Activated gamma-delta T cell treated with anti-CD3 and anti-CD28 coated beads, Interleukin-2, amount 50 U/mL, for 16 hours (primary cell): ENCODE measurements at regions not wholly inside any gene's neighbourhood (a gene's known extent, or its start where the extent isn't known, plus 50 kb on each side); places are given as distances from the start of the nearest gene placed in this dataset.

ENCODE experiments used
- DNase-seq: peaks from one replicate; pipeline ENCODE4 v3.0.0-alpha.2; 2020; ENCODE audit warnings: low read depth

DNA sequence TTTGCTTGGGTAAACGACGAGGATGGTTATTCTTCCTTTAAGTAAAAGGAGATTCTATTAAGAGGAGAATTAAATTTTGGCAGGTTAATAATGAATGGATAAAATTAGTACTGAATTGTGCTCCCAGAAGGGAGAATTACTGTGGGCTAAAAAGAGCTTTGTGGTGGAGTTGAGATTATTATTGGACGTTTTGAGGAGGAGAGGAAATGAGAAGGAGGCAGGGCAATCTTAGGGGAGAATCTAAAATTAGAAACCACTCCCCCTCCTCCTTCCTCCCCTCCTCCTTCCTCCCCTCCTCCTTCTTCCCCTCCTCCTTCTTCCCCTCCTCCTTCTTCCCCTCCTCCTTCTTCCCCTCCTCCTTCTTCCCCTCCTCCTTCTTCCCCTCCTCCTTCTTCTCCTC lies 331.8 kb downstream of the PRL start:
- no peak for DNase-seq

DNA sequence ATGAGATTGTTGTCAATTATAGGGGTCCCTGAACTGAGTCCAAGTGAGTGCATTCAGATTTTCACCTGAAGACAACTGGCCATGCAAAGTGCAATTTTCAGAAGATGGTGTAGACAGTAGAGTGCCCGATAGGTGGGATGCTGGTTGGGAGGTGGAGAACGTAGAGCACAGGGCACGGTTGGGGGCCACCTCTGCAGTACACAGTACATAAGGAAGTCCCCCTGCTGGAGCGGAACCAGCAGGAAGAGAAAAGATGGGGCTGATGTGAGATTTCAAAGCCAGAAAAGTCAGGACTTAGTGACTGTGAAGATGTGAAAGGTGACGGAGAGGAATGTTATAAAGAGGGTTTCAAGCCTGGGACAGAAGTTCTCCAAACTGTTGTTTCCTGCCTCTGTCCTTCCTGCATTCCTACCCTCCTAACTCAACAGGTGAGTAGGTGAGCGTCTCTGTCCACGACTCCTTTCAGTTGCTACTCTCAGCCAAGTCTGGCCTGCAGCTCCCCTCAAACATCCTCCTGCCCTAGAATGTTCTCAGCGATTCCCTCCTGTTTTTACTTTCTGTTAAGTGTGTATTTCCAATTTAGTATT lies 330.8 kb downstream of the PRL start:
- DNase-seq = no peak

DNA sequence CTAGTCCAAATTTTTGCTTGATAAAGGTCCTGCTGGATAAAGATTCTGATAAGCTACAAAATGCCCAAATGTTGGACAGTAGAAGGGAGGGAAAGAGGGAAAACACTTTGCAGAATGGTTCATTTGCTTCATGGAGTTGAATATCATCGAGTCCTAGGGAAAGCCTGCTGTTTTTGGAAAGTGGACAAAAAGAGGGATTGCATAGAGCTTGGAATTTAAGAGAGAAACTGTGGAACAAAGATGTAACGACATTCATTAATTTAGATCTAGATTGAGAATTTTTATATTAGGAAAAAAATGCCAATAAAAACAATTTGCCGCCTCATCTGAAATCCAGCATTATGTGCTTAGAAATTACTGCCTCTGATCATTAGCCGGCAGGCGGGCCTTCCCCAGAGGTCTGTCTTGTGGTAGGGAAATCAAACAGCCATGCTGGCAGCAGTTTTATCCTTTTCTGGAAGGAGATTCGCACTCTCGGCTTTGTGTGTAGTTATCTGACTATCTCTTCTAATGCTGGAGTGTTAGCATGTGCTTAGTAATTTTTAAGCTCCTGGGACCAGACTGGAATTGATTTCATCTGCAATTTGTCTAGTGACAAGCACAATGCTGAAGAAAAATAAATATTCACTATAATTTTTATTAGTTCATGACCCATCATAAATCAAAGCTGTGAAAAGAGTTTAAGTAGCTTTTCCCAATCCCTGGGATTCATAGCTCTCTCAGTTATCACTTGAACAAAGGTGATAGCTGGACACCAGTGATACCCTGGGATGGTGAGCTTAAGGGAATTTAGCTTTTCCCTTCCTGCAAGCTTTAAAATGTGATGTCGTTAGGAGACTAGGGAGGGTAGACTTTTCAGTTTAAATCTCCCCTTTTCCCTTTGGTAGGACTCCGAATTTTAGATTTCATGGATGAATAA lies 329.5 kb downstream of the PRL start:
- no peak for DNase-seq

DNA sequence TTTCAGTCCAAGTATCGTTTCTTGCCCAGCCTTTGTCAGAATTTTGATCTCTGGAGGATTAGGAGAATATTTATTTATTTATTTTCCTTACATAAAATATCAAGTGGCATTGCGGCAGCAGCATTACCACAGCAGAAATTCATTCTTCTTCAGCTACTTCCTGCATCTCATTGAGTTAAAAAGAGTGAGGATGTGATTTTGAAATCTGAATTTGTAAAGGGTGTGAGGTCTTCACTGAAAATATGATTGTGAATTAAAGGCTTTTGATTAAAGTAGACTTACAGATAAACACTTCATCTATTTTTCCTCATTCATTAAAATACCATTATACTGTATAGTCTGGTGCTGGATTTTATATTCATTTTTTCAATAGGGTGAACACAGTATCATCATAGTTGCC lies 328.4 kb downstream of the PRL start:
- DNase-seq = no peak

DNA sequence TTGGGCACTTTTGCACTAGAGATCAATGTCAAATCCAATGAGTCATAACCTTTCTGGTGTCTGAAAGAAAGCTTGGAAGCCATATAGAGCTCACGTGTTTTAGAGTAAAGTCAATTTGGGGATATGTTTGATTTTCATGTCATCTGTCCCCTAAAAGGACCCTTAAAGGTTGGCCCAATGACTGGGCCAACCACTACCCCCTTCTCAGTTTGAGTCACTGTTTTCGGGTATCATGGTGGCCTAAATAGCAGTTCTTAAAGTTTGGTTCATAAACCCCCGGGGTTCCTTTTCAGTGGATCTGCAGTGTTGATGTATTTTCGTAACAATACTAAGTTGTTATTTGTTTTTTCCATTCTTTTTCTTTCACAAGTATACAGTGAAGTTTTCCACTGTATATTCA lies 327.6 kb downstream of the PRL start:
- no peak for DNase-seq

DNA sequence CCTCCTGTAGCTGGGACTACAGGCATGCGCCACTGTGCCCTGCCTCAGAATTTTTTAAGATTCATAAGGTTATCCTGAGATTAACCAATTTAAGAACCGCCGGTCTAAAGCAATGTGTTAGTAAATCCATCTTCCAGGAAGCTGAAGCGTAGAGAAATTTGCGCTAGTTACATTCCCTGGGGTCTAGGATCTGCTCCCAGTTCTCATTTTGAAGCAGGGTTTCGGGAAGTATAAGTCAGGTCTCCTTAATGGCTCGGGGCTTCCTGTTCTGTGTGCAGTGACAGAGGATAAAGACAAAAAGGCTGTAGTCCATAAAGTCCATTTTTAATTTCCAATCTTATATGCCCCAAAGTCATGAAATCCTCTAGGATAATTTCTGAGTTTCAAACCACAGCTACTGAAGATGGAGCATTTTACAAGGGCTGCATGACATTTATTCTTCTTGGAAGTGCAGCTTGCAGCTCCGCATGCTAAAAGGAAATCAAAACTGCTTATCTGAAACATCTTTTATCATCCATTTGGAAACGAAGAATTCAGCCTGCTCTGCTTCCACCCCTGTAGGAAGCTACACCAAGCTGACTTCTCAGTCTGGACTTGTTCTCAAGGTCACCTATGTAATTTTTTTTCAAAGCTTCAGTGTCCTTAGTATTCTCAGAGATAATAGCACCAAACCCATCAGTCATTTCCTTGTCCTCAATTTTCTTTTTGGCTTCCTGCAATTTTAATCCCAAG lies 326.1 kb downstream of the PRL start:
- no peak for DNase-seq

DNA sequence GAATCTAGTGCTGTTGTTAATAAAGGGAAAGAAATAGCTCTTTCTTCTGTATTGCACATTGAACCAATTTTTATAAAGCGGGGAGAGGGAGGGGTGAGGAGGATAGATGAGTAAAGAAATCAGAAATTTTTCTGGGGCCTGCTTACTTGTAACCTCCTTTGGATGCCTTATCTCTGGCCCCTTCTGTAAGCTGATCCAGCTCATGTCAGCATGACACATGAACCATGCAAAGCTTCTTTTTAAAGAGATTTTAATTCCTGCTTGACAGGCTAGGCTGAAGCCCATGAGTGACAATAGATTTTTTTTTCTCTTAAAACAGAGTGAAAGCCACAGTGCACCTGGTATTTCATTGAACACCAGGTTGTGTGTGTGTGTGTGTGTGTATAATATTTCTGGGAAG lies 325.3 kb downstream of the PRL start:
- no peak for DNase-seq

DNA sequence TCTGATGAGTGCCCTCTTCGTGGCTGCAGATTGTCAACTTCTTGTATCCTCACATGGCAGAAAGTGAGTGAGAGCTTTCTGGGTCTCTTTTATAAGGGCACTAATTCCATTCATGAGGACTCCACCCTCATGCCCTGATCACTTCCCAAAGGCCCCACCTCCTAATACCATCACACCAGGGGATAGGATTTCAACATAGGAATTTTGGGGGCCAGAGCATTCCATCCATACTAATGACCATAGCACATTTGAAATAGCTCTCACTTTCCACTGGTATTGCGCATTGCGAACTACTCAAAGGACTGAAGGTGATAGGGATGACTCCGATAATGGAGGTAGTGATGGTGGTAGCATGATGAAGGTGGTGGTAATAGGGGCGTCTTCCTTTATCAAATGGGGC lies 324.3 kb downstream of the PRL start:
- DNase-seq = no peak

DNA sequence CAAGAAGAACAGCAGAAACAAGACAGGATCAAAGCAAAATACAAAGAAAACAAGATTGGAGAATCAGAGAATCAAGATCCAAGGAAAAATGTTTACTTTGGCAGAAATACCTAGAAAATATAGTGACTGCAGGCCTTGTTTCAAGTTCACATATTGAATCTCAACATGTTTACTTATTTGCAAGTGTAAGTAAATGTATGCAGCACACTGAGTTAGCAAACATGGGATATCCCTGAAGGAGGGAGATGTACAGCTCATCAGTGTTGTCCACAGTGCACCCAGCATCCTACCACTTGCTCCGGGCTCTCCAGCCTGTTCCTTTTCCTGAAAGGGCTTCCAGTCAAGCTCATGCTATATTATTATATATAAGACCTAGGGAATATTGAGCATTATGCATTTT lies 319.5 kb downstream of the PRL start:
- no peak for DNase-seq

DNA sequence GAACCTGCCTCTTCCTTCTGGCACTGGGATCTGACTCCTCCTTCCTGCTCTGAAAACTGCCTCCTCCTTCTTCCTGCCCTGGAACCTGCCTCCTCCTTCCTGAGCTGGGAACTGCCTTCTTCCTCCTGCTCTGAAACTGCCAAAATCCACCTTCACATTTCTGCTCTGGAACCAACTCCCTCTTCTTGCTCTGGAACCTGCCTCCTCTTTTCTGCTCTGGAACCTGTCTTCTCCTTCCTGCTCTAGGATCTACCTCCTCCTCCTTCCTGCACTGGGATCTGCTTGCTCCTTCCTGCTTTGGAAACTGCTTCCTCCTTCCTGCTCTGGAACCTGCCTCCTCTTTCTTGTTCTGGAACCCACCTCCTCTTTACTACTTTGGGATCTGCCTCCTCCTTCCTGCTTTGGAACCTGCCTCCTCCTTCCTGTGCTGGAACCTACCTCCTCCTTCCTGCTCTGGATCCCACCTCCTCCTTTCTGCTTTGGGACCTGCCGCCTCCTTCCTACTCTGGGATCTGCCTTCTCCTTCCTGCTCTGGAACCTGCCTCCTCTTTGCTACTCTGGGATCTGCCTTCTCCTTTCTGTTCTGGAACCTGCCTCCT lies 315.5 kb downstream of the PRL start:
- no peak for DNase-seq

DNA sequence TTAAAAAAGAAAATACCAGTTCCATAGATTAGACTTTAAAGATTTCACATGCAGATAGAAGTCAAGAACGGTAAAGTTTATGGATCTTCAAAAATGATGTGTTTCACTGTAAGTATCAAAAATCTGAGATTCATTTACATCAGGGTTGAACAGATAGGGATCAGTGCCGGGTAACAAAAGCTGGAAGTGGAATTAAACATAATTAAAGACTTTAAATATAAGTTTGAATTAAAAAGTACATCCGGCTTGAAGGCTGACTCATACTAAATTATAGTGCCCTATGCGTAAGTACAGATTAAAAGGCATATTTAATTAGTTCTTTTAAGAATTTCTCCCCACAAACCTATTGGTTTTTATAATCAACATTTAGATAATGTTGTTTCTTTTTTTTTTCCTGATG lies 312.7 kb downstream of the PRL start:
- no peak for DNase-seq

DNA sequence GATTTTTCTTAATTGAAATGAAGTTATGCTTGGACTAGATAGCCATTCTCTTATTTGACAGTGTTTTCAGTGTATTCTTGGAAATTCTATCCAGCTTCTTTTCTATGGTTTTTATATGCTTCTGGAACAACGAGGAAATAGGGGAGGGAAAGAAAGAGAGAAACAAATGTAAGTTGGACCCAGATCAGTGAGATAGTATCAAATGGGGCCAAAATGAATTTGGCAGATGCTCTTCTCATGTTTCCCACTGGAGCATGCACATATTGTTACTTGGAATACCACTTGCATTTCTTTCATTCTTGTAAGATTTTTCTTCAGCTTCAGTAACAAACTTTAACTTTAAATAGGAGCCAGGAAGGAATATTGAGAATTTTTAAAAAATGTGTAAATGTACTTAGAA lies 312.3 kb downstream of the PRL start:
- no peak for DNase-seq

DNA sequence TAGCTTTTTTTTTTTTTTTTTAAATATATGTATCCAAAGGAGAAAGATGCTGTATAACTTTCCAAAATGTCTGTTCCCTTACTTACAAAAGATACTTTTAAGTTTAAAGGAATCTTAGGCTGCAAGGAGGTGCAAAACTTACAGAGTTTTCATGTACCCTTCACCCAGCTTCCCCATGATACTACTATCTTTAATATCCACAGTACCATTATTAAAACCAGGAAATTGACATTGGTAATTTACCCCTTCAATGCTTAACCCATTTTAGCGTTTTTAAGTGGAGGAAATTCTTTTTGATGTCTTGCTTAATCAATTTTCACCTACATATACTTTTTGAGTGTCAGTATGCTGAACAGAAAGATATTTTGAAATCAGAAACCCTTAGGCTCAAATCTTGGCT lies 310.9 kb downstream of the PRL start:
- no peak for DNase-seq

DNA sequence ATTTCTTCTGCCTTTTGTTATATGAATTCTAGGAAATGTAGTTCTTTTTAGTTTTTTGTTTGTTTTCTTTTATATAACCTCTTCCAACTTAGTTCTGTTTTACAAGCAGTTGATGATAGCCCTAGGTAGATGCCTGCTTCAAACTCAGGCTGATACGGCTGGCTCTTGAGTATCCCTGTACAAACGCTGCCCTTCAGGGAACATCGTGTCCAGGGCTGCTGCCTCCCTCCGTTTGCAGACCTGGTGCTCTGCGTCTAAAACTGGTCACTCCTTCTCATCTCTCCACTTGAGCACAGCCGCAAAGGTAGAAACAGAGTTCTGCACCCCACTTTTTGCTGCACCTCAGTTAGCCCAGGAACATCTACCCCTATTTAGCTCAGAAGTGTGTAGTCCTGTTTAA lies 310.1 kb downstream of the PRL start:
- no peak for DNase-seq

DNA sequence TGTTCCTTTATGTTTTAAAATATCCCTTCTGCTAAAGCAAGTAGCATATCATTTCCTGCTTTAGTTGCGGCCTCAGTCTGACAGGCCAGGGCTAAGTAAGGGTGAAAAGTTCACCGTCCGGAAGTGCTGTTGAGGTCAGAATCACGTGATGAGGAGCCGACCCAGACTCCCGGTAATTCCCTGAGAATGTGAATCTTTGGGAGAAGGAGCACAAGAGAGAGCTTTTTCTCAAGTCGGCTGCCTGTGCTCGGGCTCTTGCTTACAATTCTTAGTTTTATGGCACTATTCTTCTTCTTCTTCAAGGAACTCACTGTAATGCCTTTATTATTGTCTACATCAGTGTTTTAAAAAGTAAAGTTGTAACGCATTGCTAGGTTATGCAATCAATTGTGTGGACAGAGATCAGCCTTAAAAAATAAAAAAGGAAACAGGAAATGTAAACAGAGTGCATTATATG lies 309.3 kb downstream of the PRL start:
- no peak for DNase-seq

DNA sequence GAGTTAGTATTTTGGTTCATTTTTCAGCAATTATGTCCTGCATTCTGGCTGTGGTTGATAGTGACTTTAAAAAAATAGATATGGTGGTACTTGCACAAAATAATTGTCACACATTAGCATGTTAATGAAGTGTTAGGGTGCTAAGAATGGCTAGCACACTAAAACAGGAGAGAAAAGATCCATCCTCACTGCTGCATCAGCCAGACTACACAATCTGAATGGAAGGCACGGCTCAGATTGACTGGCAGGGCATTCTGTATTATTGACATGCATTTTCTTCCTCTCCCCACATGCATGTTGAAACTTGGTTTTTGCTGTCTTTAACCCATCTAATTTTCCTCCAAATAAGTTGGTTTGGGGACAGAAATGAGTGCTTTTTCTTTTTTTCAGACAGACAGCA lies 306.3 kb downstream of the PRL start:
- no peak for DNase-seq

DNA sequence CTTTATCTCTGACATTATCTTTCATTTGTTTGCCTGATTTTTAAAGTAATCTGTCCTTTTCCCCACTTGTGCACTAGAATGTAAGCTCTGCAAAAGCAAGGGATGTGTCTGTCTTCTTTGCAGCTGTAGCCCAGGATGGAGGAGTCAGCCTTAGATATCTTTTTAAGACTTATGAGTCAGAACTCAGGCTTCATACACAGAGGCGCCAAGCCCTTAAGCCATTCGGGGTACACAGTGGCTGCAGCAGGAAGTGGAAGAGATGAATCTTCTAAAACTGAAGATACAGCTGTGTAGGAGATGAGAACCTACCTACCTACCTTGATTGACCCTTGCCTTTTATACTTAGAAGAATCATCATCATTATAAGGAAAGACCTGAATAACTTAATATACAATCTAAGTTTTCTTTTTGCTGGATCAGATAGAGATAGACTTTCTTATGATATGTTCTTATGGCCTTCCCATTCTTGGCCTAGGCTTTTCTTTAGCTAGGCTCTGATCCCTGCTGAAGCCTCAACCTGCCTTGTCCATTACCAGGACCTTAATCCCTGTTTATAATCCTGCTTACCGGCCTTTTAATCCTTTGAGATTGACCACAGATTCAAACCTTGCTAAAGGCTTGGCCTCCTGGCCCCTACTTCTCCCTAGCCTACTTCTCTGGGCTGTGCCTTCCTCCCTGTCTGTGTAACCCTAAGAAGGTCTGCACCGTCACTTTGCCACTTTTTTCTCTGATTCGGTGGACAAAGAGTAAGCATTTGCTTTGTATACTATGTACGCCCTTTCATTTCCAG lies 304.5 kb downstream of the PRL start:
- DNase-seq = no peak

DNA sequence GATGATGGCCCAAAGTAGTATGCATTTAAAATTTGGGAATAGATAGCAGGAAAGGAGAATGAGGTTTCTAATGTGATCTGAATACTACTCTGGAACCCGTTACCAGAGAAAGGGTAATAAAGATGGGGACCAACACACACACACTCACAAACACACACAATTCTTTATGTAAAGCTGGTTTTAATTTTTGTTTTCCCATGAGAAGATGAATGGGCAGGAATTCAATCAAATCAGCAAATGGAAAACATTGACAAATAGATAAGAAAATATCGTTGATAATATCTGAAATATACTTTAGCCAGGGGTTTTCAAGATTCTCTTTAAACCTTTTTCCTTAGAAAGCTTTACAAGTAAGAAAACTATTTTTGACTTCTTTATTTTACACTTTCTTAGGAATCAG lies 303.0 kb downstream of the PRL start:
- DNase-seq = no peak

DNA sequence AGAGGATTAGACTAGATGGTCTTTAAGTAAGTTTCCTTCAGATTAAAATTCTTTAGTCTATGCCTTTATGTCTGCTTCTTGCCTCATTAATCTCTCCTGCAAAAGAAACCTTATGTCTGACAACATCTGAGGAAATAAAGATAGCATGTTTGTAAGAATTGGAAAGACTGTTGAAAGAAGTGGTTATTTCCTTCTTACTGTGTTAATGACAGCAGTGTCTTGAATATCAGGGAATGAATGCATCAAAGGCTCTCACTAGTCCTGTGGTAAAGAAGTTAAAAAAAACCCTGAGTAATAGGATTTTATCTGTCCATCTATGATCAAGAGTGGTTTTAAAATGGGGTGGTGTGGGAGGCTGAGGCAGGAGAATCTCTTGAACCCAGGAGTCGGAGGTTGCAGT lies 302.0 kb downstream of the PRL start:
- no peak for DNase-seq

DNA sequence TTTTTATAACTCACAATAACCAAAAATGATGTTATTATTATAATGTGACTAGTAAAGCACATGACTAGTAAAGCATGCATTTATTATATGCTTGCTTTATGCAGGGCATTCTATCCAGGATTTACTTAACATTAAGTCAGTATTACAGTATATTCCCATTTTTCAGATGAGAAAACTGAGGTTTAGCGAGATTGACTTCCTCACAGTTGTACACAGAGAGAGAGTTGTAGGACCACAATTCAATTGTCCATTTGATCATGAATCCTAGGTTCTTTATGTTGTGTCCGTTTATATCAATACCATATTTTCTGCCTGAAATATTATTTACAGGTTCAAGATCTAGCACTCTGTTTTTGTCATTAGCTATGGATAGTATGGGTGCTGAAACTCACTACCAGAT lies 301.5 kb downstream of the PRL start:
- no peak for DNase-seq

DNA sequence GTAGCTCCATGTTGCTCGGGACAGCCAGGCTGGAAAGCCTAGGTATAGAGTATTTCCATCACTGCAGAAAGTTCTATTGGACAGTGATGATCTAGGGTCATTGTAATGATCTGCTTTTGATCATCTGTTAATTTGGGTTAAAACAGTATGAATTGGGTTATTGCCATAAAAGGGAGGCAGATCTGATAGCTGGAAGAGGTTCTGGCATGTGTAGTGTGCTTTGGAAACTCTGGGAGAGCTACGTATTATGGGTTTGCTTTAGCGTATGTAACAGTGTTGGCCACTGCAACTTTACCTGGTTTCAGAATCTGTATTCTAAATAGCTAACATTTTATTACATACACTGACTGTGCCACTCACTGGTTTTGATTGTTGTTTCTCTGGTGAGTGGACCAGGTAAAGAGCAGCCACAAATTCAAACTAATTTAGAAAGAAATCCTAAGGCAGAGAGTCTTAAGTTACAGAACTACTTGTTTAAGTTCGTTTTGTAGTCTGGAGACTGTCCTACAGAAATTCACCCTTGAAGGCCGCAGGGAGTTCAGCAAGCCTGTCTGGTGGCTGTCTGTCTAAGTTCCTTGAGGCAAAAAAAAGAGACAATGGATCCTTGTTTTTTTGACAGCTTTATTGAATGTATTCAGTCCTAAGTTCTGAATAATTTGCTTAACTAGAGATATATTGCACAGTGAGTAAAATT lies 300.3 kb downstream of the PRL start:
- no peak for DNase-seq
